Activated CD8-positive, alpha-beta memory T cell treated with anti-CD3 and anti-CD28 coated beads, Interleukin-2, amount 10 ng/mL, durations not matched to agents 7 days and 5 days (primary cell): ENCODE measurements at regions not wholly inside any gene's neighbourhood (a gene's known extent, or its start where the extent isn't known, plus 50 kb on each side); places are given as distances from the start of the nearest gene placed in this dataset.

Experiments used
- ATAC-seq: fragments of 150-1000 bp; cut with Tn5 transposase; one replicate; pipeline ENCODE4 v1.10.0; 2021; ENCODE audit warnings: moderate library complexity
- CTCF ChIA-PET: fragments of 350-600 bp; sonication (Branson Sonifier 250); formaldehyde crosslinking; loops from one replicate; lab custom pipeline; 2021; ENCODE audit warnings: antibody characterized with exemption; lab: Charles Lee
- DNase-seq: peaks from one replicate; pipeline ENCODE4 v3.0.0-alpha.2; 2020
- H3K27ac Mint-ChIP-seq: one replicate; pipeline ENCODE4 v1.8.0; 2021; ENCODE audit warnings: mild to moderate bottlenecking, mixed read lengths
- H3K27me3 Mint-ChIP-seq: one replicate; pipeline ENCODE4 v1.8.0; 2021; ENCODE audit warnings: mixed read lengths
- H3K36me3 Mint-ChIP-seq: one replicate; pipeline ENCODE4 v1.8.0; 2021; ENCODE audit warnings: mild to moderate bottlenecking, mixed read lengths
- H3K4me1 Mint-ChIP-seq: one replicate; pipeline ENCODE4 v1.8.0; 2021; ENCODE audit warnings: mixed read lengths
- H3K4me3 Mint-ChIP-seq: one replicate; pipeline ENCODE4 v1.8.0; 2021; ENCODE audit warnings: mild to moderate bottlenecking, moderate library complexity, mixed read lengths
- H3K9me3 Mint-ChIP-seq: one replicate; pipeline ENCODE4 v1.8.0; 2022; ENCODE audit warnings: low read depth, mixed read lengths

DNA sequence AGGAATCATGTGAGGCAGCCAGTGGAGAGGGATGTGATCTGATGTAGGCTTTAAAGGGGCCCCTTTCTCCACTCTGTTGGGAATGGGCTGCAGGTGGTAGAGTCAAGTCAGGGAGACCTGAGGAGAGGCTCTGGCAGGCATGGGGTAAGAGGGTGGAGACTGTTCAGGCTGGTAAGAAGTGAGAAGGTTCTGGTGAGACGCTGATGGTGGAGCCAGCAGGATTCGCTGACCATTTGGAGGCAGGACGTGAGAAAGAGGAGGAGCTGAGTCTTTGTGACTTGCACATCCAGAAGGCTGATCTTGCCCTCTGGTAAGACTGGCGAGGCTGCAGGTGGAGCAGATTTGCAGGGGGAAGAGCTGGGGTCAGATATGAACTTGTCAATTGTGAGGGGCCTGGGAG, 248.0 kb downstream of the NSG2 start:
- DNase-seq = no peak
- Mint-ChIP-seq H3K27me3 (no peaks in the 10 kb centered on the region), H3K9me3 (peaks cover 2% of the 10 kb centered on the region), H3K4me3 (no peak overlapping the region), H3K27ac (no peak overlapping the region), H3K4me1 (no peaks in the 10 kb centered on the region), H3K36me3 (no peaks in the 10 kb centered on the region)
- ATAC-seq = no peak
- CTCF ChIA-PET = no interaction called here

DNA sequence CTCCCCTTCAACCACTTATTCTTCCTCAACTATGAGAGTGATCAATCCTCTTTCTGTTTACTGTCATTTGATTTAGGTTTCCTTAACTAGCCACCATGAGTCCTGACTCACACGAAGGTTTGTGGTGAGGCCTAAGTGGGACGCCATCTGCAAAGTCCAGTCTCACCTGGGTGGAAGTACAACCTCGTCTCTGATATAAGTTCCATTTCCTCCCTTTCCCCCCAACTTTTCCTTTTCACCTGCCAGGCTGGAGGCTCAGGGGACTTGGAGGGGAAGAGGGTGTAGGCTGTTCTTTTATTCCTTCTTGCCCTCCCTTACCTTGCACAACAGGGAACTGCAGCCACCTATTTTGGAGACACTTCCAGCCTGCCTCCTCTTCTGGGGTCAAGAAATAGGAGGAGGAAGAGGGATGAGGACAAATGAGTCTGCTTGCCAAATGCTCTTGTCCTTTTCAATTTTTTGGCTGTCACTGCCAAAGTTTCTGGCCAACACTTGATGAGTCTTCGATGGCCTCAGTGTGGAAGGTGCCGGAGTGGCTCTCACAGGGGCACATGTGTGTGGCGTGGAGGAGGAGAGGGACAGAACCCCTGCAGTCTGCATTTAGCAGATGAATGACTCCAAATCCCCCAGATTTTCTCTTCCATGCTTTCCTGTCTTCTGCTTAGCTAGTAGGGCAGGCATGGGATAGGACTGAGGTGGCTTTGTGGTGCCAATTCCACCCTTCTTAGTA, 249.6 kb downstream of the NSG2 start:
- Mint-ChIP-seq H3K36me3 (no peaks in the 10 kb centered on the region), H3K4me1 (no peaks in the 10 kb centered on the region), H3K27me3 (no peaks in the 10 kb centered on the region), H3K27ac (no peak overlapping the region), H3K9me3 (peaks cover 2% of the 10 kb centered on the region), H3K4me3 (no peak overlapping the region)
- CTCF ChIA-PET = no interaction called here
- DNase-seq (no peak), ATAC-seq (no peak)

DNA sequence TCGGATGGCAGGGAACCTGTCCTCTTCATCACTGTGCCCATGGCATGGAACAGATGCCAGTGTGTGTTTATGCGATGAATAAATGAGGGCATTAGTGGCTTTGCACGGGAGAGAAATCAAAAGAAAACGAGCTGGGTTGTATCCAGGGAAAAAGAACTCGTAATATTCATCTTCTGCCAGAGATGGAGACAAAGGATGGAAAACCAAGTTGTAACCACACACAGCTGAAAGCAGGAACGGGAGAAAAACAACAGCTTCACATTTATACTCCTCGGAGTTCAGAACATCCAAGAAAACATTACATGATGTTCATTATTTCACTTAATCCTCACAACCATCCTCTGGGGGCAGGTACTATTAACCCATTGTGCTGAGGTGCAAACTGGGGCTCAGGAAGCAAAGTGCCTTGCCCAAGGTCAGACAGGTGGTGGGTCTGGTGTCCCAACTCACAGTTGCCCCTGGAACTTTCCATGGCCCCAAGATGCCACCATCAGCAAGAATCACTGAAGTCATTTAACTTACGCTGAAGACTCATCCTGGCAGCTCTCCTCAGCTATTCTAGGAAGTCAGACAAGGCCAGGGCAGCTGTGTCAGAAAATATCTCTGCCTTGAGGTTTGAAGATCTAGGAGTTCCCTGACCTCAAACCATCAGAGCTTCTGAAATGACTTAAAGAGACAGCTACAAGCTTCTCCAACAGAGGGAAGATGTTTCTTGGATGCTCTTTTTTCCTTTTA, 250.4 kb downstream of the NSG2 start:
- H3K4me1 Mint-ChIP-seq = no peaks in the 10 kb centered on the region
- H3K27ac Mint-ChIP-seq = no peak overlapping the region
- no peak for DNase-seq
- H3K36me3 Mint-ChIP-seq = no peaks in the 10 kb centered on the region
- H3K9me3 Mint-ChIP-seq = no peaks in the 10 kb centered on the region
- CTCF ChIA-PET = no interaction called here
- ATAC-seq = no peak
- H3K4me3 Mint-ChIP-seq = no peak overlapping the region
- H3K27me3 Mint-ChIP-seq = no peaks in the 10 kb centered on the region

DNA sequence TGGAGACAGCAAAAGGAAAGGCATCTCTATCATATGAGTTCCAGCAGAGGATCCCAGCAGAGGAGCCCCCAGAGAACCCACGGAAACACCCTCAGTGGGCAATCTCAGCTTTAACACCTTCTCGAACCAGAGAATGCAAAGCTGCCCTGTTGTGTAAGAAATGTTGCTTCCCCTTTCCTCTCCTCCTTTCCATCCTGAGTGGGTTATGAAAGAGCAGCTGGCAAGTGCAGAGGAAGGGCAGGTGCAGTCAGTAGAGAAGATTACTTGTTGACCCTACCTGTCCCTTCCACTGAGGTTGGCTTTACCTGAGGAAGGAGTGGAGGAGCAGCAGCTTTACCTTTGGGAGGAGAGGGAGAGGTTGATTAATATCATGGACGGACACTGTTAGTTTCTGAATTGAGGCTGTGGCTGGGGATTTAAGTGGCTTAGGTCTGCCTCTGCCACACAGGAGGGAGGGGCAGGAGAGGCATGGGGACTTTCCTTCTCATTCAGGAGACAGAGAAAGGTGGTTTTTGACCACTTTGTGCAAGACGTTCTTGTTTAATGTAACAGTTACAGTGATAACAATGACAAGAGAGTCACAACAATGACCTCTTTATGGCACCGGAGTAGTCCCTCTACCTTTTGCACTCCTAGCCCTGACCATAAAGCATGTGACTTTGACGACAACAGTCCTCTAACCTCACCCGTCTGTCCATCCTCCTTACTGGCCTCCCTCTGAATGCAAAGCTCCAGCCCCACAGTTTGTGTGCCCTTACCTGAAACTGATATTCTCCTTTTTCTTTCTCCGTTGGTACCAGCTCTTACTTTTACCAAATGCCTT, 254.8 kb downstream of the NSG2 start:
- CTCF ChIA-PET = interaction anchor here (1.3 kb wide), 1 partner anchor 11 kb away, joined by 4 read pairs; no protein-coding TSS in a partner anchor
- Mint-ChIP-seq H3K9me3 (no peaks in the 10 kb centered on the region), H3K27me3 (no peaks in the 10 kb centered on the region)

DNA sequence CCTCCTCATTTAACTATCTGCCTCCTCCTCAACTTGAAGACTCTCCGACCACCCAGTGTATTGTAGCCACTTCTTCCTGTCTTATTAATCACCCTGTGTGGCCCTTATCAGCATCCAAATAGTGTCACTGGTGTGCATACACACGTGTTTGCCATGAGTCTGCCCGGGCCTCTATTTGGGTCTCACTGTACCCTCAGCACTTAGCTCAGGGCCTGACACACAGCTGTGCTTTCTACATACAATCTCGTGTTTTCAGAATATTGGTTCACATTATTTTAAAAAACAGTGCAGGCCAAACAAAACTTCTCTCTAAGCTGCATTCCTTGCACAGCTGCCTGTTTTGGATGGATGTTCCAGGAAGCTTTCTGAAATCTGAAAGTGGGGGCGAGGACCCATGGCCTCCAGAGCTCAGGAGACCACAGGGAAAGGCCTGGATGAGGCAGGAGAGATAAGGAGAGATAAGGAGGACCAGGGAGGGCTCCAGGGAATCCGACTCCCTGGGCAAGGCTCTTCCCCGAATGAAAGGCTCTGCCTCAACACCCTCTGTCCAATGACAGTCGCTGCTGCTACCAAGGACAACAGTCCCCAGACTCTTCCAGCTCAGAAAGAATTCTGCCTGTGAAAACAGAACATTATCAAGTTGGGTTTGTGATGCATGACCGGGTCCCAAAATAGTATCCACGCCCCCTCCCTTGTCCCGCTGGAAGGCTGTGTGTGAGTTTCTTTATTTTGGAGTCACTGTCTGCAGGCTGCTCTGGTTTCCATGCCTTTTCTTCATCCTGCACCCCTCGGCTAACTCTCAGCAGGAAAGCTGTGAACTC, 255.6 kb downstream of the NSG2 start:
- no peak overlapping the region for H3K27ac Mint-ChIP-seq
- ATAC-seq = no peak
- H3K36me3 Mint-ChIP-seq = no peaks in the 10 kb centered on the region
- no peaks in the 10 kb centered on the region for H3K4me1 Mint-ChIP-seq
- no peak for DNase-seq
- no peaks in the 10 kb centered on the region for H3K9me3 Mint-ChIP-seq
- no peaks in the 10 kb centered on the region for H3K27me3 Mint-ChIP-seq
- CTCF ChIA-PET = interaction anchor here (1.3 kb wide), 1 partner anchor 11 kb away, joined by 4 read pairs; no protein-coding TSS in a partner anchor
- no peak overlapping the region for H3K4me3 Mint-ChIP-seq

More for the DNA sequence above, 254.8 kb downstream of the NSG2 start:
- no peak for DNase-seq
- Mint-ChIP-seq H3K4me1 (no peaks in the 10 kb centered on the region), H3K36me3 (no peaks in the 10 kb centered on the region), H3K27ac (no peak overlapping the region), H3K4me3 (no peak overlapping the region)
- ATAC-seq = no peak

DNA sequence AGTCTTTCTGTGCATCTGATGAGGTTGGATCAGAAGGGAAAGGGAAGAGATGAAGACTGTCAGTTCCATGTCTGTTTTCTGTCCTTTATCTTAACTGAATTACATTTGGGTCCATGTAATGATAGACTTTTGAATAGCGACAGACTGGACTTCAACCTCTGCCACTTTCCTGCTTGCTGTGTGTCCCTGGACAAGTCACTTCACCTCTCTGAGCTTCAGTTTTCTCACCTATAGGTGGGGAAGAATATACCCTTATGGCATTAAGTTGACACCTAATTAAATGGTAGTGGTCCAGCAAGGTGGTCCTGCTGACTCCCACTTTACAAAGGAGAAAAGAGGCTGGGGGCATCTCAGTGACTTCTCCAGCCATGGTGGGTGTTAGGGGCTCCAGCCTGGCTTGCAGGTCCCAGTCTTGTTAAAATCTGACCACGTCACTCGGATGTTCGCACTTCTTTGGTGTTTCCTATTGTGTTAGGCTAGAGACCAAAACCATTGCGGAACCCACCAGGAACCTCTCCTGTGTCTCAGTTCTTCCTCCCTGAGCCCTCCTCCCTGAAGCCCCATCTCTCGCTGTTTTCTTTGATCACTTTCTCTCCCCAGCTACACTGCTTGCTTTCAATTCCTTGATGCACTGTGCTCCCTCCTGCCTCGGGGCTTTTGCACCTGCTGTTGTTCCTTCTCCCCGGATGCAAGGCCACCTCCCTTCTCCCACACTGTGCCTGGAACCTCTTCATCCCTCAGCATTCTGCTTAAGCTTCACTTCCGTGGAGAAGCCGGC, 256.5 kb downstream of the NSG2 start:
- no peak for DNase-seq
- Mint-ChIP-seq H3K27me3 (no peaks in the 10 kb centered on the region), H3K9me3 (no peaks in the 10 kb centered on the region), H3K36me3 (no peaks in the 10 kb centered on the region), H3K4me3 (no peak overlapping the region), H3K27ac (no peak overlapping the region), H3K4me1 (no peaks in the 10 kb centered on the region)
- no peak for ATAC-seq
- CTCF ChIA-PET = no interaction called here

DNA sequence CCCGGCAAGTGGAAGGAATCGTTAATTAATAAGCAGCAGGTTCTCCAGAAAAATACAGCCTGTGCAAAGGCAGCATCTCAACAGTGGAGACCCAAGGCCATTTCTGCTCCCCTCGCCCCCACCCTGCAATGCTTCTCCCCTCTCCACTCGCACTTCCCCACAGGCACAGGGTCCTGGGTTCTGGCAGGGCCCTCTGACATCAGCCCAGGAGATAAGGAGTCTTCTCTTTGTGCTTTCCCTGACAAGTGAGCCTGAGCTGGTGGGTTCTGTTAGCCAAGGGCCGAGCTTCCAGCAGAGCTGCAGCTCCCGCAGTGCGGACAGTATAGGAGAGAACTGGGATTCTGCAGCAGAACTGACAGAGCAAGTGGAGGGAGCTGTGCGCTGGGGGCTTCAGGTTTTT, 257.5 kb downstream of the NSG2 start:
- no peak overlapping the region for H3K4me3 Mint-ChIP-seq
- no peaks in the 10 kb centered on the region for H3K27me3 Mint-ChIP-seq
- no peak for ATAC-seq
- no peak for DNase-seq
- H3K9me3 Mint-ChIP-seq = no peaks in the 10 kb centered on the region
- no peak overlapping the region for H3K27ac Mint-ChIP-seq
- CTCF ChIA-PET = no interaction called here
- no peaks in the 10 kb centered on the region for H3K36me3 Mint-ChIP-seq
- no peaks in the 10 kb centered on the region for H3K4me1 Mint-ChIP-seq

DNA sequence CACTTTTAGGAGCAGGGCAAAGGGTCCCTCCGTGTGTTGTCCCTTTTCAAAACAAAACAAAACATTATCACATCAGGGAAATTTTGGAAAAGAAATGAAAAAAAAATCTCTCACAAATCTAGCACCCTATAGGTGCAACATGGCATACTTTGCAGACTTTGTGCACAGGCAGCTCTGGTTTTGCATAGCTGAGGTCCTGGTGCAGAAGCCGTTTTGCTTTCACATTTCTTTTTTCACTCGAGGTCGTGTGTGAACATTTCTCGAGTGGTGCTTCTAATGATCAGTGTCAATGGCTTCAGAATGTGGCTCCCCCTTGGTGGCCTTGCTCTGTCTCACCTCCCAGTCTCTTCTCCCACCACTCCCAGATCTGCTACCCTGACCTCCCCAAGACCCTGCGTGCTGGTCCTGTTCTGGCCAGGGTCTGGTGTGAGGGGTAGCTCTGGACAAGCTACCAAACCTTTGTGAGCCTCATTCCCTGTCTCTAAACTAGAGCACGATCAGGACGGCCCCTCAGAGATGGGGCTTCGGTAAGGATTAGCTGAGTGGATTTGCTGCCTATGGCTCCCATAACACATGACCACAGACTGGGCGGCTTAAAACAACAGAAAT, 258.0 kb downstream of the NSG2 start:
- Mint-ChIP-seq H3K27ac (no peak overlapping the region), H3K27me3 (no peaks in the 10 kb centered on the region), H3K36me3 (no peaks in the 10 kb centered on the region), H3K4me1 (no peaks in the 10 kb centered on the region), H3K9me3 (no peaks in the 10 kb centered on the region), H3K4me3 (no peak overlapping the region)
- no peak for DNase-seq
- no peak for ATAC-seq
- CTCF ChIA-PET = no interaction called here

DNA sequence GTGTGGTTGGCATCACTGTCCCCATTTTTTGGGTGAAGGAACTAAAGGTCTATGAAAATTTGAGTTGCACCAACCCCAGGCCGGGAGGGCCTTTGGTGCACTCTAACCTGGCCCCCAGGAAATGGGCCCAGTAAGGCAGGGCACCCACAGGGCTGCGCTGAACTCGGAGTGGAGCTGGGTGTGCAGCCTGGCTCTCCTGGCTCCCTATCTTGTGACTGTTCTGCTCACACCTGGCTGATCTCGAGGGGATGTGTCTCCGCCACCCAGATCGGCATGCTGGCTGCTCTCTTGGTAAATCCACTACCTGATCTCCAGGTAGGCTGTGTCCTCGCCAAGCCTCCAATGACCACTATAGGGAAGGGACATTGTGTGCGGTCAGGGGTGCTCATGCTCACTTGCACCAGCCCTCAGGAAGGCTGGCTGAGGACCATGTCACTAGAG, 259.8 kb downstream of the NSG2 start:
- Mint-ChIP-seq H3K27ac (no peak overlapping the region), H3K9me3 (no peaks in the 10 kb centered on the region), H3K27me3 (no peaks in the 10 kb centered on the region), H3K4me3 (no peak overlapping the region), H3K36me3 (no peaks in the 10 kb centered on the region), H3K4me1 (no peaks in the 10 kb centered on the region)
- DNase-seq = no peak
- CTCF ChIA-PET = no interaction called here
- ATAC-seq = no peak

DNA sequence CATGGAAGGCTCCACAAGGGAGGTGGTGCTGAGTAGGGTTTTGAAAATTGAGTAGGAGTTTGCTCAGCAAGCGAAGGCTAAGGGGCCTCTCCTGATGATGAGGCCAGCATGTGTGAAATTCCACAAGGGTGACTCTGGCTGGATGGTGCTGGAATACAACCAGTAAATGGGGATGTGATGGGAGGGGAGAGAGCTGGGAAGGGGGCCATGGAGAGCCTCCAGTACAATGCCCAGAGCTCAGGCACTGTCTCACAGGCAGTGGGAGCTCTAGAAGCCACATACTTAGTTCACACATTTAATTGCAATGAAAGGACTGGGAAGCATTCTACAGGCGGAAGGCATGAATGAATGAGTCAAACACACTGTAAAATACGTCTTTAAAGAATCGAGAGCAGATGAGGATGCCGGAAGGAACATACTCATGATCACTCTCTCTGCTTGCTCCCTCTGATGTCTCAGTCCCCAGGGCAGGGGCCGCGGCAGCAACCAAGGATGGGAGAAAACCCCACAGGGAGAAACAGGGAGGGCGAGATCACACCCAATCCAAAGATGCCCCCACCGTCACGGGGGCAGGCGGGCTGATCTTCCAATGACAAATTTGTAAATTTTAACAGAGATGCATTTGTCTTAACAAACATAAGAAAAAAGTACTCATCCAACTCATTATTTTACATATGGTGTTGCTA, 261.0 kb downstream of the NSG2 start:
- no peaks in the 10 kb centered on the region for H3K4me1 Mint-ChIP-seq
- no peak overlapping the region for H3K4me3 Mint-ChIP-seq
- no peak overlapping the region for H3K27ac Mint-ChIP-seq
- no peaks in the 10 kb centered on the region for H3K36me3 Mint-ChIP-seq
- ATAC-seq (no peak), DNase-seq (no peak)
- H3K9me3 Mint-ChIP-seq = no peaks in the 10 kb centered on the region
- CTCF ChIA-PET = no interaction called here
- H3K27me3 Mint-ChIP-seq = peaks cover 7% of the 10 kb centered on the region

DNA sequence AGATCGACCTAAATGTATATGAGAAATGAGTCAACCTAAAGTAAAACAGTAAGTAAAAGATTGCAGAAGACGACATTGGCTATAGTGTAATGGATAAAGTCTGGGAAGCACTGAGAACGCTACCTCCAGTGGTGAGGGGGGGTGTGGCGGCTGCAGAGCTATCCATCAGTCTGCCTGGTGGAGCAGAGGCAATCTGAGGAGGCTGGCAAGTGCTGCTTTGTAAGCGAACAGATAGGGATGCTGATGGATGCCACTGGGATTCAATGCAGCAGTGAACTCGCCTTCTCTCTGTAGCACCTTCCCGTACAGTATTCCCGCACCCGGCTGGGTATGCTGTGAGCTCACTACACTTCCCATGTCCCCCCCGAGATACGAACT, 261.5 kb downstream of the NSG2 start:
- ATAC-seq (no peak), DNase-seq (no peak)
- no peak overlapping the region for H3K4me3 Mint-ChIP-seq
- H3K27me3 Mint-ChIP-seq = peaks cover 7% of the 10 kb centered on the region
- no peaks in the 10 kb centered on the region for H3K9me3 Mint-ChIP-seq
- no peaks in the 10 kb centered on the region for H3K36me3 Mint-ChIP-seq
- CTCF ChIA-PET = no interaction called here
- no peaks in the 10 kb centered on the region for H3K4me1 Mint-ChIP-seq
- H3K27ac Mint-ChIP-seq = no peak overlapping the region
